ENCODE measurements at regions not wholly inside any gene's neighbourhood (a gene's known extent, or its start where the extent isn't known, plus 50 kb on each side); places are given as distances from the start of the nearest gene placed in this dataset.
"Not testable (repeated sequence)": the region's sequence is repeated elsewhere in the genome, so short reads cannot be mapped to it uniquely, and the experiment has no call there.

- DNase-seq = no peak
Measured at GRCh38 chr11:57920971-57921370, 102.7 kb upstream of the OR9Q1 start.

GRCh38 chr11:57932105-57932504, 91.6 kb upstream of the OR9Q1 start:
- DNase-seq = no peak

GRCh38 chr11:57935402-57936049, 88.2 kb upstream of the OR9Q1 start:
- no peak for DNase-seq

- no peak for DNase-seq
Measured at GRCh38 chr11:57936050-57936418, 87.6 kb upstream of the OR9Q1 start.

GRCh38 chr11:57937431-57937830, 86.2 kb upstream of the OR9Q1 start:
- no peak for DNase-seq

- DNase-seq = no peak
Measured at GRCh38 chr11:57938351-57938750, 85.3 kb upstream of the OR9Q1 start.

GRCh38 chr11:57940044-57940756, 83.5 kb upstream of the OR9Q1 start:
- no peak for DNase-seq

- no peak for DNase-seq
Measured at GRCh38 chr11:57941875-57942274, 81.8 kb upstream of the OR9Q1 start.

- DNase-seq = no peak
Measured at GRCh38 chr11:57942808-57943207, 80.9 kb upstream of the OR9Q1 start.

- not testable (repeated sequence) for DNase-seq
Measured at GRCh38 chr11:57943766-57944165, 79.9 kb upstream of the OR9Q1 start.

- DNase-seq = no peak
Measured at GRCh38 chr11:57946628-57947027, 77.1 kb upstream of the OR9Q1 start.

GRCh38 chr11:57964660-57965059, 59.0 kb upstream of the OR9Q1 start:
- DNase-seq = no peak

GRCh38 chr11:57971272-57972012, 52.2 kb upstream of the OR9Q1 start:
- no peak for DNase-seq

GRCh38 chr11:57972013-57972367, 51.7 kb upstream of the OR9Q1 start:
- DNase-seq = no peak

Data from fibroblast of skin of scalp (primary cell).